Neural cell (in vitro differentiated cells): ENCODE measurements at regions not wholly inside any gene's neighbourhood (a gene's known extent, or its start where the extent isn't known, plus 50 kb on each side); places are given as distances from the start of the nearest gene placed in this dataset.

ENCODE experiments used
- H2AFZ ChIP-seq: fragments of 200-600, 300-800 bp; sonication (generic), shearing (Covaris generic); 2 replicates; pipeline ENCODE4 v1.6.0; 2014; ENCODE audit warnings: low read depth, mild to moderate bottlenecking, antibody characterized with exemption, low read length, moderate library complexity
- H3F3A ChIP-seq: fragments of 200-600 bp; shearing (Covaris generic); 2 replicates; pipeline ENCODE4 v1.6.1; 2016; ENCODE audit warnings: mild to moderate bottlenecking, moderate library complexity, mixed read lengths, antibody characterized with exemption, low read length; ENCODE audit not compliant: insufficient read depth, poor library complexity, severe bottlenecking
- H3K27ac ChIP-seq: fragments of 200-600, 300-800 bp; sonication (generic), shearing (Covaris generic); 2 replicates; pipeline ENCODE4 v1.5.1; 2014; ENCODE audit warnings: mild to moderate bottlenecking, low read length, moderate library complexity
- H3K27me3 ChIP-seq: fragments of 300-800, 200-600 bp; sonication (generic), shearing (Covaris generic); 2 replicates; pipeline ENCODE4 v1.6.0; 2014; ENCODE audit warnings: mild to moderate bottlenecking, low read depth, low read length, moderate library complexity; ENCODE audit not compliant: insufficient read depth
- H3K36me3 ChIP-seq: fragments of 300-800, 200-600 bp; sonication (generic), shearing (Covaris generic); 2 replicates; pipeline ENCODE4 v1.5.1; 2014; ENCODE audit warnings: mild to moderate bottlenecking, antibody characterized with exemption, low read length, moderate library complexity; ENCODE audit not compliant: insufficient read depth
- H3K4me2 ChIP-seq: fragments of 300-800, 200-600 bp; sonication (generic), shearing (Covaris generic); 2 replicates; pipeline ENCODE4 v1.6.0; 2014; ENCODE audit warnings: mild to moderate bottlenecking, low read length
- H3K4me3 ChIP-seq: fragments of 300-800, 200-600 bp; sonication (generic), shearing (Covaris generic); 2 replicates; pipeline ENCODE4 v1.5.1; 2014; ENCODE audit warnings: mild to moderate bottlenecking, low read length, moderate library complexity
- H3K79me2 ChIP-seq: fragments of 200-600 bp; shearing (Covaris generic); replicated peaks from 2 replicates; pipeline ENCODE4 v1.6.0; 2014; ENCODE audit warnings: mild to moderate bottlenecking, low read length, moderate library complexity; ENCODE audit not compliant: insufficient read depth
- H3K9ac ChIP-seq: fragments of 300-800, 200-600 bp; sonication (generic), shearing (Covaris generic); 2 replicates; pipeline ENCODE4 v1.6.1; 2016; ENCODE audit warnings: mild to moderate bottlenecking, low read length, mixed read lengths
- H3K9me2 ChIP-seq: fragments of 200-600 bp; shearing (Covaris generic); 2 replicates; pipeline ENCODE4 v1.6.1; 2016; ENCODE audit warnings: mild to moderate bottlenecking, low read length, mixed read lengths; ENCODE audit not compliant: insufficient read depth
- H3K9me3 ChIP-seq: fragments of 200-600, 300-800 bp; sonication (generic), shearing (Covaris generic); 2 replicates; pipeline ENCODE4 v1.6.1; 2016; ENCODE audit warnings: mild to moderate bottlenecking, mixed run types, low read length, moderate library complexity, mixed read lengths
- H4K20me1 ChIP-seq: fragments of 200-600 bp; shearing (Covaris generic); 2 replicates; pipeline ENCODE4 v1.6.1; 2016; ENCODE audit warnings: mild to moderate bottlenecking, mixed run types; ENCODE audit not compliant: insufficient read depth
- CTCF ChIP-seq: fragments of 450-650 bp; IDR thresholded peaks from 2 replicates; pipeline ENCODE4 v1.5.1; 2014; ENCODE audit warnings: antibody characterized with exemption, mild to moderate bottlenecking, moderate library complexity; ENCODE audit not compliant: poor library complexity, severe bottlenecking
- EP300 ChIP-seq: fragments of 450-650 bp; conservative IDR thresholded peaks from 2 replicates; pipeline ENCODE4 v1.6.1; 2014; ENCODE audit warnings: antibody characterized with exemption, mild to moderate bottlenecking, moderate library complexity; ENCODE audit not compliant: poor library complexity, severe bottlenecking
- EZH2 ChIP-seq: fragments of 200-600, 300-800 bp; shearing (Covaris generic), sonication (generic); IDR thresholded peaks from 2 replicates; pipeline ENCODE4 v1.6.1; 2014; ENCODE audit warnings: antibody characterized with exemption, low read length, borderline replicate concordance, mild to moderate bottlenecking; ENCODE audit not compliant: insufficient read depth, poor library complexity, severe bottlenecking
- MXI1 ChIP-seq: fragments of 450-650 bp; conservative IDR thresholded peaks from 2 replicates; pipeline ENCODE4 v1.6.1; 2014; ENCODE audit warnings: antibody characterized with exemption, mild to moderate bottlenecking; ENCODE audit not compliant: poor library complexity, severe bottlenecking
- POLR2AphosphoS5 ChIP-seq: IDR thresholded peaks from 2 replicates; pipeline ENCODE4 v1.6.1; 2012
- RAD21 ChIP-seq: fragments of 450-650 bp; conservative IDR thresholded peaks from 2 replicates; pipeline ENCODE4 v1.6.1; 2014; ENCODE audit warnings: antibody characterized with exemption, mild to moderate bottlenecking, moderate library complexity
- REST ChIP-seq: IDR thresholded peaks from 2 replicates; pipeline ENCODE4 v1.6.1; 2012; ENCODE audit warnings: borderline replicate concordance
- SMC3 ChIP-seq: fragments of 450-650 bp; conservative IDR thresholded peaks from 2 replicates; pipeline ENCODE4 v1.6.1; 2014; ENCODE audit warnings: antibody characterized with exemption, mild to moderate bottlenecking, moderate library complexity; ENCODE audit not compliant: poor library complexity
- TAF1 ChIP-seq: IDR thresholded peaks from 2 replicates; pipeline ENCODE4 v1.6.1; 2012; ENCODE audit warnings: low read depth

GRCh38 chrX:79078114-79078513, 66.4 kb upstream of the GPR174 start:
- no peaks in the 10 kb centered on the region for H3F3A ChIP-seq
- no peak overlapping the region for H3K4me2 ChIP-seq
- no peak overlapping the region for H3K4me3 ChIP-seq
- H3K79me2 ChIP-seq, result no peaks in the 10 kb centered on the region
- TF ChIP-seq RAD21, result no peak
- no peak for TF ChIP-seq EP300
- no peak for TF ChIP-seq POLR2AphosphoS5
- no peak for TF ChIP-seq EZH2
- no peak for TF ChIP-seq CTCF
- TF ChIP-seq MXI1, result no peak
- TF ChIP-seq SMC3, result no peak
- no peak for TF ChIP-seq REST
- no peak for TF ChIP-seq TAF1
- no peaks in the 10 kb centered on the region for H3K27me3 ChIP-seq
- H3K9ac ChIP-seq, result no peak overlapping the region
- H4K20me1 ChIP-seq, result no peaks in the 10 kb centered on the region
- H3K27ac ChIP-seq, result no peak overlapping the region
- no peaks in the 10 kb centered on the region for H3K9me2 ChIP-seq
- no peaks in the 10 kb centered on the region for H3K9me3 ChIP-seq
- no peak overlapping the region for H2AFZ ChIP-seq
- no peaks in the 10 kb centered on the region for H3K36me3 ChIP-seq

- Histone ChIP-seq H3K27ac (no peak overlapping the region), H3K4me3 (no peak overlapping the region), H3K4me2 (no peak overlapping the region), H3K27me3 (no peaks in the 10 kb centered on the region), H4K20me1 (no peaks in the 10 kb centered on the region), H3K9ac (no peak overlapping the region), H3K9me2 (no peaks in the 10 kb centered on the region), H3K79me2 (no peaks in the 10 kb centered on the region), H3F3A (no peaks in the 10 kb centered on the region), H3K36me3 (no peaks in the 10 kb centered on the region), H2AFZ (no peak overlapping the region), H3K9me3 (no peaks in the 10 kb centered on the region)
- no peak for TF ChIP-seq CTCF
- no peak for TF ChIP-seq RAD21
- no peak for TF ChIP-seq REST
- no peak for TF ChIP-seq MXI1
- TF ChIP-seq TAF1, result no peak
- no peak for TF ChIP-seq EZH2
- no peak for TF ChIP-seq SMC3
- no peak for TF ChIP-seq EP300
- no peak for TF ChIP-seq POLR2AphosphoS5
These were observed 65.0 kb upstream of the GPR174 start for GRCh38 chrX:79079477-79079876.
